IMR-90 (cell line): ENCODE measurements at regions not wholly inside any gene's neighbourhood (a gene's known extent, or its start where the extent isn't known, plus 50 kb on each side); places are given as distances from the start of the nearest gene placed in this dataset.
A peak's percentile ranks its signal among the peaks of the same experiment; 100 is the strongest.

ENCODE experiments used
- ATAC-seq: fragments of 200-7000 bp; cut with Tn5 transposase; 2 replicates; pipeline ENCODE4 v1.9.1; 2020; ENCODE audit warnings: low read depth, mild to moderate bottlenecking, moderate library complexity
- BruUV-seq: library from RNA; stranded (reverse); fragments of 400-500 nt; replicated peaks from 2 replicates; lab custom pipeline; 2021; lab: Mats Ljungman, UMichigan
- CTCF ChIA-PET: fragments of 300-600 bp; formaldehyde crosslinking; extraction: SDS; loops from one replicate; lab custom pipeline; 2021; ENCODE audit warnings: antibody characterized with exemption; lab: Yijun Ruan, JAX
- POLR2A ChIA-PET: fragments of 300-600 bp; sonication (Branson Sonifier 250); formaldehyde crosslinking; loops from one replicate; lab custom pipeline; 2022; ENCODE audit warnings: antibody characterized with exemption; ENCODE audit not compliant: unreplicated experiment; lab: Charles Lee
- DNase-seq: peaks from one replicate; pipeline ENCODE4 v3.0.0; 2013
- H2AFZ ChIP-seq: replicated peaks from 2 replicates; pipeline ENCODE3; 2013; ENCODE audit warnings: low read length, mild to moderate bottlenecking; ENCODE audit not compliant: poor library complexity
- H2AK5ac ChIP-seq: 2 replicates; pipeline ENCODE4 v1.6.1; 2013; ENCODE audit warnings: low read depth, low read length, inconsistent platforms
- H2AK9ac ChIP-seq: replicated peaks from 2 replicates; pipeline ENCODE3; 2013; ENCODE audit warnings: mild to moderate bottlenecking, low read depth, low read length, moderate library complexity; ENCODE audit not compliant: poor library complexity
- H2BK120ac ChIP-seq: 2 replicates; pipeline ENCODE4 v1.6.1; 2013; ENCODE audit warnings: low read depth, low read length, inconsistent platforms
- H2BK15ac ChIP-seq: 3 replicates; pipeline ENCODE4 v1.6.1; 2013; ENCODE audit warnings: low read depth, low read length, inconsistent platforms
- H2BK20ac ChIP-seq: 2 replicates; pipeline ENCODE4 v1.6.1; 2013; ENCODE audit warnings: low read depth, mild to moderate bottlenecking, inconsistent platforms, low read length, moderate library complexity
- H2BK5ac ChIP-seq: 2 replicates; pipeline ENCODE4 v1.6.1; 2013; ENCODE audit warnings: mild to moderate bottlenecking, low read depth, low read length, inconsistent platforms; ENCODE audit not compliant: poor library complexity, severe bottlenecking
- H3K14ac ChIP-seq: replicated peaks from 2 replicates; pipeline ENCODE4 v1.6.1; 2013; ENCODE audit warnings: low read depth, low read length, inconsistent platforms
- H3K18ac ChIP-seq: 2 replicates; pipeline ENCODE4 v1.6.1; 2013; ENCODE audit warnings: low read depth, low read length, control low read depth
- H3K23ac ChIP-seq: 2 replicates; pipeline ENCODE4 v1.6.1; 2013; ENCODE audit warnings: low read depth, low read length, inconsistent platforms
- H3K27ac ChIP-seq: 2 replicates; pipeline ENCODE4 v1.5.1; 2013; ENCODE audit warnings: mild to moderate bottlenecking, control low read depth, low read length; ENCODE audit not compliant: insufficient read depth
- H3K27me3 ChIP-seq: 2 replicates; pipeline ENCODE4 v1.6.1; 2013; ENCODE audit warnings: low read length; ENCODE audit not compliant: control insufficient read depth, insufficient read depth
- H3K36me3 ChIP-seq: 2 replicates; pipeline ENCODE4 v1.6.1; 2013; ENCODE audit warnings: low read length, mixed read lengths; ENCODE audit not compliant: control insufficient read depth, insufficient read depth
- H3K4ac ChIP-seq: 2 replicates; pipeline ENCODE4 v1.6.1; 2013; ENCODE audit warnings: low read depth, low read length, inconsistent platforms
- H3K4me1 ChIP-seq: 2 replicates; pipeline ENCODE4 v1.6.1; 2013; ENCODE audit warnings: low read length, mixed read lengths; ENCODE audit not compliant: control insufficient read depth, insufficient read depth
- H3K4me2 ChIP-seq: 2 replicates; pipeline ENCODE4 v1.6.1; 2013; ENCODE audit warnings: low read depth, mild to moderate bottlenecking, control low read depth, low read length, moderate library complexity
- H3K4me3 ChIP-seq: 2 replicates; pipeline ENCODE4 v1.5.1; 2013; ENCODE audit warnings: low read depth, mild to moderate bottlenecking, control low read depth, low read length, moderate library complexity; ENCODE audit not compliant: insufficient read depth
- H3K56ac ChIP-seq: 2 replicates; pipeline ENCODE4 v1.6.1; 2013; ENCODE audit warnings: low read length, inconsistent platforms; ENCODE audit not compliant: insufficient read depth; ENCODE audit errors: extremely low read depth
- H3K79me1 ChIP-seq, 2 experiments: 2 replicates each; pipeline ENCODE4 v1.6.1; 2013; ENCODE audit warnings: low read length in 2 of 2, inconsistent platforms in 1 of 2, low read depth in 1 of 2
- H3K9ac ChIP-seq: 2 replicates; pipeline ENCODE4 v1.6.1; 2013; ENCODE audit warnings: low read depth, low read length, control low read depth
- H3K9me1 ChIP-seq: 2 replicates; pipeline ENCODE4 v1.6.1; 2013; ENCODE audit warnings: low read length, inconsistent platforms; ENCODE audit not compliant: insufficient read depth
- H3K9me3 ChIP-seq: 2 replicates; pipeline ENCODE4 v1.6.1; 2013; ENCODE audit warnings: low read length; ENCODE audit not compliant: control insufficient read depth, insufficient read depth
- H4K20me1 ChIP-seq: 2 replicates; pipeline ENCODE4 v1.6.1; 2013; ENCODE audit warnings: low read length, inconsistent platforms; ENCODE audit not compliant: insufficient read depth
- H4K5ac ChIP-seq: 2 replicates; pipeline ENCODE4 v1.6.1; 2013; ENCODE audit warnings: mild to moderate bottlenecking, low read depth, low read length, control low read depth
- H4K8ac ChIP-seq, 2 experiments: 2 replicates each; pipeline ENCODE4 v1.6.1; 2013; ENCODE audit warnings: low read depth in 2 of 2, low read length in 2 of 2, control low read depth in 1 of 2, inconsistent platforms in 1 of 2
- H4K91ac ChIP-seq: 2 replicates; pipeline ENCODE4 v1.6.1; 2013; ENCODE audit warnings: low read depth, low read length, inconsistent platforms; ENCODE audit not compliant: insufficient read depth
- FOS ChIP-seq: fragments of 150-350 bp; IDR thresholded peaks from 2 replicates; pipeline ENCODE4 v1.6.1; 2016; ENCODE audit warnings: low read depth, low read length
- WGBS, 2 experiments: methylation state at CpG; one replicate each; pipeline versions ENCODE4 v1.1.5 to v1.1.7; 2013; ENCODE audit warnings: missing lambda C conversion rate in 2 of 2; ENCODE audit not compliant: insufficient read length in 1 of 2; ENCODE audit errors: extremely low coverage in 2 of 2; 5-methylcytosine and 5-hydroxymethylcytosine counted together
- dilution Hi-C: fragments of 300-500 bp; cut with HindIII; formaldehyde crosslinking; loops from one replicate; pipeline ENCODE4 v1.14.3; 2018; ENCODE audit warnings: low sequenced_read_pairs; ENCODE audit not compliant: unreplicated experiment
- in situ Hi-C: fragments of 300-500 bp; cut with MboI; formaldehyde crosslinking; loops from 3 replicates; pipeline ENCODE4 v1.14.3; 2019; ENCODE audit warnings: low sequenced_read_pairs, inconsistent platforms, mixed read lengths
- intact Hi-C: fragments of 100-400 bp; cut with micrococcal nuclease; formaldehyde crosslinking; loops from 2 replicates; pipeline ENCODE4 v1.10.0; 2022

- Histone ChIP-seq H2AK9ac (no peak overlapping the region), H2AFZ (no peak overlapping the region), H2BK20ac (no peak overlapping the region), H4K20me1 (no peaks in the 10 kb centered on the region), H2AK5ac (no peak overlapping the region), H2BK15ac (no peak overlapping the region), H3K18ac (no peak overlapping the region), H3K4me3 (no peak overlapping the region), H4K8ac (no peak overlapping the region), H3K4me1 (peaks cover 2% of the 10 kb centered on the region; the same call in 1 of the 2 replicates), H2BK120ac (no peak overlapping the region), H3K27me3 (no peaks in the 10 kb centered on the region), H3K9ac (no peak overlapping the region), H3K4me2 (no peak overlapping the region), H3K27ac (no peak overlapping the region), H4K91ac (no peak overlapping the region), H3K79me1 (no peaks in the 10 kb centered on the region), H3K36me3 (no peaks in the 10 kb centered on the region), H3K9me3 (no peaks in the 10 kb centered on the region), H3K23ac (no peak overlapping the region), H3K56ac (no peak overlapping the region), H3K9me1 (no peaks in the 10 kb centered on the region), H3K14ac (no peak overlapping the region), H2BK5ac (no peak overlapping the region), H4K5ac (no peak overlapping the region), H3K4ac (no peak overlapping the region)
- in situ Hi-C loops: loop anchor here (10.0 to 25.0 kb wide), 3 partner anchors 377 to 677 kb away; no protein-coding TSS in a partner anchor
- no TSS peak for BruUV-seq
- DNase-seq: peak; percentile 38
- no peak for ATAC-seq
- TF ChIP-seq FOS: no peak
- ChIA-PET POLR2A (no interaction called here), CTCF (interaction anchor here (2.3 kb wide), 1 partner anchor 543 kb away, joined by 21 read pairs; no protein-coding TSS in a partner anchor)
- dilution Hi-C loops: no loop called here
- intact Hi-C loops: loop anchor here (2.0 to 10.0 kb wide), 6 partner anchors 203 to 1955 kb away; no protein-coding TSS in a partner anchor
- WGBS, 2 experiments: 62% methylated on average over 3 of the region's 5 CpGs; no CpG with 5 or more reads in 1 of the 2 experiments
Observed at GRCh38 chrX:13489454-13489853, 79.9 kb upstream of the EGFL6 start.
